Neural cell (in vitro differentiated cells): ENCODE measurements at regions not wholly inside any gene's neighbourhood (a gene's known extent, or its start where the extent isn't known, plus 50 kb on each side); places are given as distances from the start of the nearest gene placed in this dataset.
"Not testable (repeated sequence)": the region's sequence is repeated elsewhere in the genome, so short reads cannot be mapped to it uniquely, and the experiment has no call there.

Experiments
- H2AFZ ChIP-seq: fragments of 200-600, 300-800 bp; sonication (generic), shearing (Covaris generic); 2 replicates; pipeline ENCODE4 v1.6.0; 2014; ENCODE audit warnings: low read depth, mild to moderate bottlenecking, antibody characterized with exemption, low read length, moderate library complexity
- H3F3A ChIP-seq: fragments of 200-600 bp; shearing (Covaris generic); 2 replicates; pipeline ENCODE4 v1.6.1; 2016; ENCODE audit warnings: mild to moderate bottlenecking, moderate library complexity, mixed read lengths, antibody characterized with exemption, low read length; ENCODE audit not compliant: insufficient read depth, poor library complexity, severe bottlenecking
- H3K27ac ChIP-seq: fragments of 200-600, 300-800 bp; sonication (generic), shearing (Covaris generic); 2 replicates; pipeline ENCODE4 v1.5.1; 2014; ENCODE audit warnings: mild to moderate bottlenecking, low read length, moderate library complexity
- H3K27me3 ChIP-seq: fragments of 300-800, 200-600 bp; sonication (generic), shearing (Covaris generic); 2 replicates; pipeline ENCODE4 v1.6.0; 2014; ENCODE audit warnings: mild to moderate bottlenecking, low read depth, low read length, moderate library complexity; ENCODE audit not compliant: insufficient read depth
- H3K36me3 ChIP-seq: fragments of 300-800, 200-600 bp; sonication (generic), shearing (Covaris generic); 2 replicates; pipeline ENCODE4 v1.5.1; 2014; ENCODE audit warnings: mild to moderate bottlenecking, antibody characterized with exemption, low read length, moderate library complexity; ENCODE audit not compliant: insufficient read depth
- H3K4me2 ChIP-seq: fragments of 300-800, 200-600 bp; sonication (generic), shearing (Covaris generic); 2 replicates; pipeline ENCODE4 v1.6.0; 2014; ENCODE audit warnings: mild to moderate bottlenecking, low read length
- H3K4me3 ChIP-seq: fragments of 300-800, 200-600 bp; sonication (generic), shearing (Covaris generic); 2 replicates; pipeline ENCODE4 v1.5.1; 2014; ENCODE audit warnings: mild to moderate bottlenecking, low read length, moderate library complexity
- H3K79me2 ChIP-seq: fragments of 200-600 bp; shearing (Covaris generic); replicated peaks from 2 replicates; pipeline ENCODE4 v1.6.0; 2014; ENCODE audit warnings: mild to moderate bottlenecking, low read length, moderate library complexity; ENCODE audit not compliant: insufficient read depth
- H3K9ac ChIP-seq: fragments of 300-800, 200-600 bp; sonication (generic), shearing (Covaris generic); 2 replicates; pipeline ENCODE4 v1.6.1; 2016; ENCODE audit warnings: mild to moderate bottlenecking, low read length, mixed read lengths
- H3K9me2 ChIP-seq: fragments of 200-600 bp; shearing (Covaris generic); 2 replicates; pipeline ENCODE4 v1.6.1; 2016; ENCODE audit warnings: mild to moderate bottlenecking, low read length, mixed read lengths; ENCODE audit not compliant: insufficient read depth
- H3K9me3 ChIP-seq: fragments of 200-600, 300-800 bp; sonication (generic), shearing (Covaris generic); 2 replicates; pipeline ENCODE4 v1.6.1; 2016; ENCODE audit warnings: mild to moderate bottlenecking, mixed run types, low read length, moderate library complexity, mixed read lengths
- H4K20me1 ChIP-seq: fragments of 200-600 bp; shearing (Covaris generic); 2 replicates; pipeline ENCODE4 v1.6.1; 2016; ENCODE audit warnings: mild to moderate bottlenecking, mixed run types; ENCODE audit not compliant: insufficient read depth
- EP300 ChIP-seq: fragments of 450-650 bp; conservative IDR thresholded peaks from 2 replicates; pipeline ENCODE4 v1.6.1; 2014; ENCODE audit warnings: antibody characterized with exemption, mild to moderate bottlenecking, moderate library complexity; ENCODE audit not compliant: poor library complexity, severe bottlenecking
- EZH2 ChIP-seq: fragments of 200-600, 300-800 bp; shearing (Covaris generic), sonication (generic); IDR thresholded peaks from 2 replicates; pipeline ENCODE4 v1.6.1; 2014; ENCODE audit warnings: antibody characterized with exemption, low read length, borderline replicate concordance, mild to moderate bottlenecking; ENCODE audit not compliant: insufficient read depth, poor library complexity, severe bottlenecking
- MXI1 ChIP-seq: fragments of 450-650 bp; conservative IDR thresholded peaks from 2 replicates; pipeline ENCODE4 v1.6.1; 2014; ENCODE audit warnings: antibody characterized with exemption, mild to moderate bottlenecking; ENCODE audit not compliant: poor library complexity, severe bottlenecking
- POLR2AphosphoS5 ChIP-seq: IDR thresholded peaks from 2 replicates; pipeline ENCODE4 v1.6.1; 2012
- RAD21 ChIP-seq: fragments of 450-650 bp; conservative IDR thresholded peaks from 2 replicates; pipeline ENCODE4 v1.6.1; 2014; ENCODE audit warnings: antibody characterized with exemption, mild to moderate bottlenecking, moderate library complexity
- SMC3 ChIP-seq: fragments of 450-650 bp; conservative IDR thresholded peaks from 2 replicates; pipeline ENCODE4 v1.6.1; 2014; ENCODE audit warnings: antibody characterized with exemption, mild to moderate bottlenecking, moderate library complexity; ENCODE audit not compliant: poor library complexity
- TAF1 ChIP-seq: IDR thresholded peaks from 2 replicates; pipeline ENCODE4 v1.6.1; 2012; ENCODE audit warnings: low read depth
- TF ChIP-seq, protein P1 (sequence below): fragments of 450-650 bp; IDR thresholded peaks from 2 replicates; pipeline ENCODE4 v1.5.1; 2014; ENCODE audit warnings: antibody characterized with exemption, mild to moderate bottlenecking, moderate library complexity; ENCODE audit not compliant: poor library complexity, severe bottlenecking
- TF ChIP-seq, protein P2 (sequence below): IDR thresholded peaks from 2 replicates; pipeline ENCODE4 v1.6.1; 2012; ENCODE audit warnings: borderline replicate concordance

DNA sequence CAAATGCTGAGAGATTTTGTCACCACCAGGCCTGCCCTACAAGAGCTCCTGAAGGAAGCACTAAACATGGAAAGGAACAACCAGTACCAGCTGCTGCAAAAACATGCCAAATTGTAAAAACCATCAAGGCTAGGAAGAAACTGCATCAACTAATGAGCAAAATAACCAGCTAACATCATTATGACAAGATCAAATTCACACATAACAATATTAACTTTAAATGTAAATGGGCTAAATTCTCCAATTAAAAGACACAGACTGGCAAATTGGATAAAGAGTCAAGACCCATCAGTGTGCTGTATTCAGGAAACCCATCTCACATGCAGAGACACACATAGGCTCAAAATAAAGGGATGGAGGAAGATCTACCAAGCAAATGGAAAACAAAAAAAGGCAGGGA lies 222.8 kb upstream of the CCL2 start:
- H3K4me2 ChIP-seq, H3K36me3 ChIP-seq, H3K27ac ChIP-seq, H3K27me3 ChIP-seq, H4K20me1 ChIP-seq, H2AFZ ChIP-seq, H3K9me2 ChIP-seq, H3K9me3 ChIP-seq, H3F3A ChIP-seq, H3K9ac ChIP-seq, H3K79me2 ChIP-seq, H3K4me3 ChIP-seq: not testable (repeated sequence)

DNA sequence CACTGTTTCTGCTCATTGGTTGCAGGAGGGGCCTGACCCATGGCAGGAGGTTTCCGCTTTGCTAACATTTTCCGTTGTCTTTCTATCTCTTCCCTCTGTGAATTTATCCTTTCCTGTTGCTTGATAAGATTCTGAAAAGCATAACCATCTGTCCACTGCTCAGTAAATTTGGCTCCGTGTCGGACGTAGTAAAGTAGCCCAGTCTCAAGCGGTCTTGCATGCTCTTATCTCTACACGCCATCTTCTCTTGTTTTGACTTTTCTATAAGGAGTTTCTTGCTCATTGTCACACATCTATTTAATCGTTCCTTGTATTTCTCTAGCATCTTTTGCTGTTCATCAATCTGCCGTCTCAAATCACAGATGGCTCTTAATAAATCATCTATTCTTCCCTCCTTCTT lies 216.3 kb upstream of the CCL2 start:
- not testable (repeated sequence) for H3K4me3 ChIP-seq, H2AFZ ChIP-seq, H3K9me3 ChIP-seq, H3K27ac ChIP-seq, H3K36me3 ChIP-seq, H3K4me2 ChIP-seq, H4K20me1 ChIP-seq, H3K9ac ChIP-seq, H3K79me2 ChIP-seq, H3F3A ChIP-seq, H3K9me2 ChIP-seq, H3K27me3 ChIP-seq

DNA sequence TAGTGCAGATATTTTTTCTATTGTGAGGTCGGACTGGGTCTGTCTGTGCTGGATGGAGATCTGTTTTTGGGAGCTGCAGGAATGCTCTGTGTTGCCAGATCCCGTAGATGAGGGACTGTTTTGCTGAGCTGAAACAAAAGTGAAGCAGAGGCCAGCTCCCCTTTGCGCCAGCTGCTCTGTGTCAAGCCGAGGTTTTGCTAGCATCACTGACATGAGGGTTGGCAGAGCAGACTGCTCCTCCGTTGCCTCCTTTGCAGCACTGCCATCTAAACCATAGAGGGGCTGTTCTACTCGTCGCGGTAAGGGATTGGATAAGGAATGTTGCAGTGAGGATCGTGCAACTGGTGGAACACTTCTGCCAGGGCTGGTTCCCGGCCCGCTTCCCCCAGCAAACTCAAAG lies 215.9 kb upstream of the CCL2 start:
- H3K36me3 ChIP-seq, H4K20me1 ChIP-seq, H3K4me2 ChIP-seq, H3K9me2 ChIP-seq, H3K4me3 ChIP-seq, H3F3A ChIP-seq, H2AFZ ChIP-seq, H3K27me3 ChIP-seq, H3K9ac ChIP-seq, H3K27ac ChIP-seq, H3K9me3 ChIP-seq, H3K79me2 ChIP-seq: not testable (repeated sequence)

DNA sequence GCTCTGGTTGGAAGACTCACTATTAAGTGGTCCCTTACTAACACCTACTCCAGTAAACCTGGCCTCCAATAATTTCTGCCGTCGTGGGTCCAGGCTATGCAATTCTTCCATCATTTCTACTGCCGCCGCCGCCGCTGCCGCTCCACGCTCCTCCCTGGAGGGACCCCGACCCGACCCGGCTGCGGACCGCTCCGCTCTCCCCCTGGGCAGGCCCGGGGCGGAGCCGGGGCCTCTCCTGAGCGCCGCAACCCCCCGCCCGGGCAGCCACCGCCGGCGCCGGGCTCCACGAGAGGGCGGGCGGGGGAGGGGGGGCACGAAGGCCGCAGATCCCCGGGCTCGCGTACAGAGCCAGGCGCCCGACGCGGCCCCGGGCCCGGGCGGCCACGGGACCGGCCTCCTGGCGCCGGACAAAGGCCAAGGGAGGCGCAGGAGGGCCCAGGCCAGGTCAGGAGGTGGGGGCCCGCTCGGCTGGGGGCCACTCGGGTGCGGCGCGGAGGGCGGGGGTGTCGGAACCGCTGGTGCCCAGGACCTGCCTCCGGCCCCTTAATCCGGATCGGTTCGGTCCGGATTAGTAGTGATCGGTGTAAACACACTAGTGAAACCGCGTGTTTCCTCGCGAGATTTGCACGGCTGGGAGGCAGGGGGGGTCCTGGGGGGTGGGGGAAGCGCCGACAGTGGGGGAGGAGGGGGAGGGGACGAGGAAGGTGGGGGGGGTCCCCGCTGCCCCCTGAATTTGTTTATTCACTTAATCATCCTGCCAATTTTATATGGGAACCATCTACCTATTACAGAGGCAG lies 215.1 kb upstream of the CCL2 start:
- not testable (repeated sequence) for H3K9me3 ChIP-seq, H3F3A ChIP-seq, H4K20me1 ChIP-seq

DNA sequence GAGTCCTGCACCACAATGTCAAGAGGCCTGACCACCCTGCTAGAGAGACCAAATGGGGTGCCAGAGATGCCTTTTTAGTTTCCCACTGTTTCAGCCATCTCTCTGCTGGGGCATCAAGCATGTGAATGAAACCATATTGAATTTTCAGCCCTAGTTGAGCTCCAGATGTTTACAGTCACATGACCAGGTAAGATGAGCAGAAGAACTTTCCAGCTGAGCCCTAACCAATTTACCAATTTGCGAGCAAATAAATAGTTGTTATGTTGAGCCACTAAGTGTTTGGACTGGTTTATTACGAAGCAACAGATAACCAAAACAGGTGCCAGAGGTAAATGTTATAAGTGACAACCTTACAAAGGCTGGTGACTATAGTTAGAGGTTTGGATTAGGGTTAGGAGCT lies 209.1 kb upstream of the CCL2 start:
- H2AFZ ChIP-seq: no peak overlapping the region
- H3K4me3 ChIP-seq: no peak overlapping the region
- no peaks in the 10 kb centered on the region for H3K9me2 ChIP-seq
- TF ChIP-seq, protein P1, sequence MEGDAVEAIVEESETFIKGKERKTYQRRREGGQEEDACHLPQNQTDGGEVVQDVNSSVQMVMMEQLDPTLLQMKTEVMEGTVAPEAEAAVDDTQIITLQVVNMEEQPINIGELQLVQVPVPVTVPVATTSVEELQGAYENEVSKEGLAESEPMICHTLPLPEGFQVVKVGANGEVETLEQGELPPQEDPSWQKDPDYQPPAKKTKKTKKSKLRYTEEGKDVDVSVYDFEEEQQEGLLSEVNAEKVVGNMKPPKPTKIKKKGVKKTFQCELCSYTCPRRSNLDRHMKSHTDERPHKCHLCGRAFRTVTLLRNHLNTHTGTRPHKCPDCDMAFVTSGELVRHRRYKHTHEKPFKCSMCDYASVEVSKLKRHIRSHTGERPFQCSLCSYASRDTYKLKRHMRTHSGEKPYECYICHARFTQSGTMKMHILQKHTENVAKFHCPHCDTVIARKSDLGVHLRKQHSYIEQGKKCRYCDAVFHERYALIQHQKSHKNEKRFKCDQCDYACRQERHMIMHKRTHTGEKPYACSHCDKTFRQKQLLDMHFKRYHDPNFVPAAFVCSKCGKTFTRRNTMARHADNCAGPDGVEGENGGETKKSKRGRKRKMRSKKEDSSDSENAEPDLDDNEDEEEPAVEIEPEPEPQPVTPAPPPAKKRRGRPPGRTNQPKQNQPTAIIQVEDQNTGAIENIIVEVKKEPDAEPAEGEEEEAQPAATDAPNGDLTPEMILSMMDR: no peak
- TF ChIP-seq POLR2AphosphoS5: no peak
- no peak for TF ChIP-seq MXI1
- TF ChIP-seq, protein P2, sequence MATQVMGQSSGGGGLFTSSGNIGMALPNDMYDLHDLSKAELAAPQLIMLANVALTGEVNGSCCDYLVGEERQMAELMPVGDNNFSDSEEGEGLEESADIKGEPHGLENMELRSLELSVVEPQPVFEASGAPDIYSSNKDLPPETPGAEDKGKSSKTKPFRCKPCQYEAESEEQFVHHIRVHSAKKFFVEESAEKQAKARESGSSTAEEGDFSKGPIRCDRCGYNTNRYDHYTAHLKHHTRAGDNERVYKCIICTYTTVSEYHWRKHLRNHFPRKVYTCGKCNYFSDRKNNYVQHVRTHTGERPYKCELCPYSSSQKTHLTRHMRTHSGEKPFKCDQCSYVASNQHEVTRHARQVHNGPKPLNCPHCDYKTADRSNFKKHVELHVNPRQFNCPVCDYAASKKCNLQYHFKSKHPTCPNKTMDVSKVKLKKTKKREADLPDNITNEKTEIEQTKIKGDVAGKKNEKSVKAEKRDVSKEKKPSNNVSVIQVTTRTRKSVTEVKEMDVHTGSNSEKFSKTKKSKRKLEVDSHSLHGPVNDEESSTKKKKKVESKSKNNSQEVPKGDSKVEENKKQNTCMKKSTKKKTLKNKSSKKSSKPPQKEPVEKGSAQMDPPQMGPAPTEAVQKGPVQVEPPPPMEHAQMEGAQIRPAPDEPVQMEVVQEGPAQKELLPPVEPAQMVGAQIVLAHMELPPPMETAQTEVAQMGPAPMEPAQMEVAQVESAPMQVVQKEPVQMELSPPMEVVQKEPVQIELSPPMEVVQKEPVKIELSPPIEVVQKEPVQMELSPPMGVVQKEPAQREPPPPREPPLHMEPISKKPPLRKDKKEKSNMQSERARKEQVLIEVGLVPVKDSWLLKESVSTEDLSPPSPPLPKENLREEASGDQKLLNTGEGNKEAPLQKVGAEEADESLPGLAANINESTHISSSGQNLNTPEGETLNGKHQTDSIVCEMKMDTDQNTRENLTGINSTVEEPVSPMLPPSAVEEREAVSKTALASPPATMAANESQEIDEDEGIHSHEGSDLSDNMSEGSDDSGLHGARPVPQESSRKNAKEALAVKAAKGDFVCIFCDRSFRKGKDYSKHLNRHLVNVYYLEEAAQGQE: no peak
- no peak for TF ChIP-seq TAF1
- TF ChIP-seq SMC3: no peak
- no peak for TF ChIP-seq EP300
- TF ChIP-seq RAD21: no peak
- TF ChIP-seq EZH2: no peak
- no peaks in the 10 kb centered on the region for H4K20me1 ChIP-seq
- H3K27ac ChIP-seq: no peak overlapping the region
- no peak overlapping the region for H3K4me2 ChIP-seq
- no peaks in the 10 kb centered on the region for H3K79me2 ChIP-seq
- no peaks in the 10 kb centered on the region for H3K36me3 ChIP-seq
- H3F3A ChIP-seq: no peaks in the 10 kb centered on the region
- H3K27me3 ChIP-seq: no peaks in the 10 kb centered on the region
- no peaks in the 10 kb centered on the region for H3K9me3 ChIP-seq
- no peak overlapping the region for H3K9ac ChIP-seq

More for the DNA sequence above, 215.1 kb upstream of the CCL2 start:
- H2AFZ ChIP-seq, H3K4me3 ChIP-seq, H3K79me2 ChIP-seq, H3K4me2 ChIP-seq, H3K36me3 ChIP-seq, H3K27me3 ChIP-seq, H3K9ac ChIP-seq, H3K27ac ChIP-seq, H3K9me2 ChIP-seq: not testable (repeated sequence)
